Heart left ventricle (tissue), 16 donors: ENCODE measurements at regions not wholly inside any gene's neighbourhood (a gene's known extent, or its start where the extent isn't known, plus 50 kb on each side); places are given as distances from the start of the nearest gene placed in this dataset.

ENCODE experiments used
- ATAC-seq, 4 donors: fragments of 200-7000 bp; cut with Tn5 transposase; one replicate each; pipeline ENCODE4 v1.9.1; 2020 to 2022; ENCODE audit warnings: moderate library complexity in 4 of 4, mild to moderate bottlenecking in 3 of 4, moderate number of reproducible peaks in 1 of 4
- DNase-seq, 5 donors: peaks; one replicate each; pipeline ENCODE4 v3.0.0-alpha.2; 2020
- H3K27ac ChIP-seq, 12 donors: fragments of 200-600 bp; sonication (generic) in 4 of 12; one replicate each; pipeline versions ENCODE4 v1.5.0 to v1.8.0; 2016 to 2022; ENCODE audit warnings: mild to moderate bottlenecking in 2 of 12
- H3K27me3 ChIP-seq, 9 donors: fragments of 200-600 bp; sonication (generic) in 2 of 9; one replicate each; pipeline versions ENCODE4 v1.5.1 to v1.8.0; 2016 to 2022; ENCODE audit warnings: mild to moderate bottlenecking in 3 of 9
- H3K36me3 ChIP-seq, 9 donors: fragments of 200-600 bp; sonication (generic) in 2 of 9; one replicate each; pipeline versions ENCODE4 v1.5.0 to v1.8.0; 2018 to 2022; ENCODE audit warnings: mild to moderate bottlenecking in 2 of 9
- H3K4me1 ChIP-seq, 12 donors: fragments of 200-600 bp; sonication (generic) in 4 of 12; one replicate each; pipeline versions ENCODE4 v1.5.0 to v1.8.0; 2016 to 2022; ENCODE audit warnings: mild to moderate bottlenecking in 3 of 12
- H3K4me3 ChIP-seq, 12 donors: fragments of 200-600 bp; sonication (generic) in 4 of 12; one replicate each; pipeline versions ENCODE4 v1.5.0 to v1.8.0; 2017 to 2022; ENCODE audit warnings: mild to moderate bottlenecking in 9 of 12, moderate library complexity in 4 of 12
- H3K9me3 ChIP-seq, 12 donors: fragments of 200-600 bp; sonication (generic) in 4 of 12; one replicate each; pipeline versions ENCODE4 v1.5.0 to v1.8.0; 2016 to 2022; ENCODE audit warnings: mild to moderate bottlenecking in 1 of 12
- POLR2A ChIP-seq, 2 donors: fragments of 450-650 bp; IDR thresholded peaks; one replicate each; pipeline ENCODE4 v1.6.1; 2017; ENCODE audit warnings: antibody characterized with exemption in 2 of 2, mild to moderate bottlenecking in 2 of 2, moderate library complexity in 2 of 2
- WGBS, 4 donors: extraction: QIAGEN DNeasy Blood & Tissue Kit in 2 of 4; methylation state at CpG; one replicate each; pipeline versions ENCODE4 v1.1.5 to v1.1.7; 2013 to 2018; 5-methylcytosine and 5-hydroxymethylcytosine counted together
- intact Hi-C, 10 donors: fragments of 100-400 bp; cut with DNase I; formaldehyde crosslinking; loops; one replicate each; pipeline versions ENCODE4 v1.11.1 to v1.14.2; 2022
- TF ChIP-seq, protein P1 (sequence below), 12 donors: fragments of 200-600 bp; sonication (generic) in 4 of 12; IDR thresholded peaks; one replicate each; pipeline versions ENCODE4 v1.5.0 to v1.8.0; 2018 to 2022; ENCODE audit warnings: antibody characterized with exemption in 12 of 12, mild to moderate bottlenecking in 5 of 12
- donor health status: ischemic (EF 13 %, LVEDD 7.1; RV severe dilation, severe dysfunction).
- donor health status: healthy with polysubstance abuse.
- donor health status: DM: no; HTN: yes; CAD: no.
- donor health status: DM: no; HTN: no; CAD: no.
- donor health status: ischemic (EF 25% LVEDD 6.9; RV normal size, moderate dysfunction).
- donor health status: ischemic (EF 25% LVEDD 5.7; RV mildly dilated, moderate dysfunction).
- donor health status: healthy.
- donor health status: DM: yes; HTN: yes; CAD: no.
- donor health status: ischemic (EF 35%, LVEDD 5.7; RV mildly dilated, moderate dysfunction).
- donor health status: nonischemic (EF 11% LVEDD 7.7; RV severe dilation, severe dysfunction).
- donor health status: DM: yes; HTN: yes; CAD: no.
- donor health status: PGD.
- donor health status: ischemic (EF 29% LVEDD 5.4; RV normal size, mild dysfunction).
- donor health status: nonischemic (EF 23%, LVEDD 6.1; RV moderate dilation, normal function).

DNA sequence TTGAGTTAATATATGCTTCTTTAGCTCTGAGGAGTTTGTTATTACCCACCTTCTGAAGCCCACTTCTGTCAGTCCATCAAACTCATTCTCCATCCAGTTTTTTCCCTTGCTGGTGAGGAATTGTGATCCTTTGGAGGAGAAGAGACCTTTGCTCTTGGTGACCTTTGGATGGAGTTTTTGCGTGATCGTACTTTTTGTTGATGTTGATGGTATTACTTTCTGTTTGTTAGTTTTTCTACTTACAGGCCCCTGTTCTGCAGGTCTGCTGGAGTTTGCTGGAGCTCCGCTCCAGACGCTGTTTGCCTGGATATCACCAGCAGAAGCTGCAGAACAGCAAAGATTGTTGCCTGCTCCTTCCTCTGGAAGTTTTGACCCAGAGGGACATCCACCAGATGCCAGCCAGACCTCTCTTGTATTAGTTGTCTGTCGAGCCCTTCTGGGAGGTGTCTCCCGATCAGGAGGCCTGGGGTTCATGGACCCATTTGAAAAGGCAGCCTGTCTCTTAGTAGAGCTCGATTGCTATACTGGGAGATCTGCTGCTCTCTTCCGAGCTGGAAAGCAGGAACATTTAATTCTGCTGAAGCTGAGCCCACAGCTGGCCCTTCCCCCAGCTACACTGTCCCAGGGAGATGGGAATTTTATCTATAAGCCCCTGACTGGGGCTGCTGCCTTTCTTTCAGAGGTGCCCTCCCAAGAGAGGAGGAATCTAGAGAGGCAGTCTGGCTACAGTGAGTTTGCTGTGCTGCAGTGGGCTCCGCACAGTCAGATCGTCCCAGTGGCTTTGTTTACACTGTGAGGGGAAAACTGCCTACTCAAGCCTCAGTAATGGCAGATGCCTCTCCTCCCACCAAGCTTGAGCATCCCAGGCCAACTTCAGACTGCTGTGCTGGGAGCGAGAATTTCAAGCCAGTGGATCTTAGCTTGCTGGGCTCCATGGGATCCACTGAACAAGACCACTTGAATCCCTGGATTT lies 445.5 kb downstream of the MAN2A1 start:
- ATAC-seq = no peak
- WGBS, 4 donors = 73 to 81% (median 77%) methylated on average over 8 to 11 of the region's 11 CpGs
- H3K4me1 ChIP-seq = no peaks in the 10 kb centered on the region

DNA sequence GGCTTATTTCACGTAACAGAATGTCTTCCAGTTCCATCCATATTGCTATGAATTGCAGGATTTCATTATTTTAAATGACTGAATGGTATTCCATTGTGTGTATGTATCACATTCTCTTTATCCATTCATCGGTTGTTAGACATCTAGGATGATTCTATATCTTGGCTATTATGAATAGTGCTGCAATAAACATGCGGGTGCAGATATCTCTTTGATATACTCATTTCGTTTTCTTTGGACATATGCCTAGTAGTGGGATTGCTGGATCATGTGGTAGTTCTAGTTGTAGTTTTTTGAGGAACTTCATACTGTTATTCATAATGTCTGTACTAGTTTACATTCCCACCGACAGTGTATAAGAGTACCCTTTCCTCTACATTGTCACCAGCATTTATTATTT lies 460.5 kb downstream of the MAN2A1 start:
- Histone ChIP-seq H3K36me3 (no peaks in the 10 kb centered on the region), H3K4me1 (no peaks in the 10 kb centered on the region), H3K4me3 (no peak overlapping the region), H3K27ac (no peak overlapping the region), H3K9me3 (no peaks in the 10 kb centered on the region), H3K27me3 (peaks cover 0 to 4% (median 0%) of the 10 kb centered on the region in 9 donors)
- no peak for ATAC-seq
- intact Hi-C loops = no loop called here
- 61 to 68% (median 65%) methylated on average over 5 of the region's 5 CpGs for WGBS, 4 donors
- no peak for DNase-seq
- no peak for TF ChIP-seq POLR2A (IDR thresholded peaks at IDR 0.05)

More for the DNA sequence above, 445.5 kb downstream of the MAN2A1 start:
- TF ChIP-seq POLR2A (IDR thresholded peaks at IDR 0.05) = no peak
- TF ChIP-seq, protein P1, sequence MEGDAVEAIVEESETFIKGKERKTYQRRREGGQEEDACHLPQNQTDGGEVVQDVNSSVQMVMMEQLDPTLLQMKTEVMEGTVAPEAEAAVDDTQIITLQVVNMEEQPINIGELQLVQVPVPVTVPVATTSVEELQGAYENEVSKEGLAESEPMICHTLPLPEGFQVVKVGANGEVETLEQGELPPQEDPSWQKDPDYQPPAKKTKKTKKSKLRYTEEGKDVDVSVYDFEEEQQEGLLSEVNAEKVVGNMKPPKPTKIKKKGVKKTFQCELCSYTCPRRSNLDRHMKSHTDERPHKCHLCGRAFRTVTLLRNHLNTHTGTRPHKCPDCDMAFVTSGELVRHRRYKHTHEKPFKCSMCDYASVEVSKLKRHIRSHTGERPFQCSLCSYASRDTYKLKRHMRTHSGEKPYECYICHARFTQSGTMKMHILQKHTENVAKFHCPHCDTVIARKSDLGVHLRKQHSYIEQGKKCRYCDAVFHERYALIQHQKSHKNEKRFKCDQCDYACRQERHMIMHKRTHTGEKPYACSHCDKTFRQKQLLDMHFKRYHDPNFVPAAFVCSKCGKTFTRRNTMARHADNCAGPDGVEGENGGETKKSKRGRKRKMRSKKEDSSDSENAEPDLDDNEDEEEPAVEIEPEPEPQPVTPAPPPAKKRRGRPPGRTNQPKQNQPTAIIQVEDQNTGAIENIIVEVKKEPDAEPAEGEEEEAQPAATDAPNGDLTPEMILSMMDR (IDR thresholded peaks at IDR 0.05) = no peak
- Histone ChIP-seq H3K27ac (no peak overlapping the region), H3K9me3 (peaks cover 0 to 26% (median 4%) of the 10 kb centered on the region in 12 donors), H3K36me3 (no peaks in the 10 kb centered on the region), H3K27me3 (no peaks in the 10 kb centered on the region), H3K4me3 (no peak overlapping the region)
- intact Hi-C loops = no loop called here
- DNase-seq = no peak

DNA sequence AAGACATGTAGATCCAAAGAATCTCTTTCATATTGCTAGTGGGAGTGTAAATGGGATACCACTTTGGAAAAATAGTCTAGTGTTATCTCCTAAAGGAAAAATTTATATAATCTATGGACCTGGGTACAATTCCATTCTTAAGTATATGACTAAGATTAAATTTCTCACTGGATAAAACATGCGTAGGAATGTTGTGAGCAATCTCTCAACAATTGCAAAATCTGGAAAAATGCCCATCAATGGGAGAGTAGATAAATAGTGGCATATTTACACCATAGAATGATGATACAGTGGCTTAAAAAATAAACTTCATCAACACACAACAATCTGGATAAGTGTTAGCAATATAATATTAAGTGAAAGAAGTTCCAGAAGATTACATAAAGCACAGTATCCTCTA lies 469.5 kb downstream of the MAN2A1 start:
- DNase-seq = no peak
- WGBS, 4 donors = 64 to 83% (median 73%) methylated on average over 1 of the region's 1 CpG
- TF ChIP-seq POLR2A (IDR thresholded peaks at IDR 0.05) = no peak
- TF ChIP-seq, protein P1 (IDR thresholded peaks at IDR 0.05) = no peak
- no peak for ATAC-seq
- no peak overlapping the region for H3K27ac ChIP-seq
- no peaks in the 10 kb centered on the region for H3K4me1 ChIP-seq
- intact Hi-C loops = no loop called here
- H3K36me3 ChIP-seq = no peaks in the 10 kb centered on the region
- no peak overlapping the region for H3K4me3 ChIP-seq
- H3K9me3 ChIP-seq = no peaks in the 10 kb centered on the region
- H3K27me3 ChIP-seq = no peaks in the 10 kb centered on the region

DNA sequence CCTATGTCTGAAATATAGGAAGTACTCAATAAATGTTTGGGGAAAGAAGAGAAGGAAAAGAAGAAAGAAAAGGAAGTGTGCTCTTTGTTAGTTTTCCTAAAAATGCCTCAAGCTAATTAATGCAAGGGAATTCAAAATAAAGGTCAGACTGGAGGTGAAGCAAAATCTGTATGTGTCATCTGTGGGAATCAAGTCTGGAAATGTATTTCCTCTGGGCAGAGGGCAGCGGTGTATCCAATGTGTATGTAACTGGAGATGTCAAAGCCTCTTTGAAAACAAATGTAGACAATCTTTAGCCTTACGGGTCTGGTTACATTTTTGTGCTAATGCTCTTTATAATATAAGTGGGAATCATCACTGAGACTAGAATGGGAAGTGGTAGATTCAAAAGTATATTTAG lies 471.4 kb downstream of the MAN2A1 start:
- WGBS, 4 donors = 59 to 77% (median 73%) methylated on average over 2 of the region's 2 CpGs
- Histone ChIP-seq H3K4me3 (no peak overlapping the region), H3K27me3 (no peaks in the 10 kb centered on the region), H3K36me3 (no peaks in the 10 kb centered on the region), H3K9me3 (no peaks in the 10 kb centered on the region), H3K27ac (no peak overlapping the region), H3K4me1 (no peaks in the 10 kb centered on the region)
- intact Hi-C loops = no loop called here
- TF ChIP-seq POLR2A (IDR thresholded peaks at IDR 0.05) = no peak
- TF ChIP-seq, protein P1 (IDR thresholded peaks at IDR 0.05) = no peak
- ATAC-seq (no peak), DNase-seq (no peak)
